Small intestine (tissue), 7 donors: ENCODE measurements at regions not wholly inside any gene's neighbourhood (a gene's known extent, or its start where the extent isn't known, plus 50 kb on each side); places are given as distances from the start of the nearest gene placed in this dataset.

Experiments used
- DNase-seq, 2 donors: peaks; one replicate each; pipeline versions ENCODE4 v3.0.0 to v3.0.0-alpha.2; 2013
- FAIRE-seq: peaks from 2 replicates; lab custom pipeline; 2012; peaks lifted over from hg19 to GRCh38; lab: Jason Lieb, UNC
- H3K27ac ChIP-seq, 3 donors: one replicate each; pipeline ENCODE4 v1.5.1; 2013; ENCODE audit warnings: low read length in 2 of 3, mild to moderate bottlenecking in 2 of 3, control low read depth in 1 of 3, inconsistent platforms in 1 of 3, low read depth in 1 of 3, moderate library complexity in 1 of 3
- H3K27me3 ChIP-seq, 3 donors: one replicate each; pipeline ENCODE4 v1.6.1; 2013; ENCODE audit warnings: low read length in 3 of 3, inconsistent platforms in 1 of 3; ENCODE audit not compliant: control insufficient read depth in 3 of 3, insufficient read depth in 3 of 3
- H3K36me3 ChIP-seq, 3 donors: one replicate each; pipeline ENCODE4 v1.6.1; 2013; ENCODE audit warnings: low read length in 3 of 3, inconsistent platforms in 1 of 3, low read depth in 1 of 3, mild to moderate bottlenecking in 1 of 3, moderate library complexity in 1 of 3; ENCODE audit not compliant: control insufficient read depth in 3 of 3, insufficient read depth in 2 of 3
- H3K4me1 ChIP-seq, 3 donors: one replicate each; pipeline ENCODE4 v1.6.1; 2013; ENCODE audit warnings: low read length in 2 of 3, inconsistent platforms in 1 of 3, low read depth in 1 of 3, mild to moderate bottlenecking in 1 of 3, moderate library complexity in 1 of 3; ENCODE audit not compliant: control insufficient read depth in 3 of 3, insufficient read depth in 2 of 3
- H3K4me3 ChIP-seq, 3 donors: one replicate each; pipeline ENCODE4 v1.5.1; 2013; ENCODE audit warnings: low read length in 3 of 3, control low read depth in 1 of 3, inconsistent platforms in 1 of 3, low read depth in 1 of 3, mild to moderate bottlenecking in 1 of 3, moderate library complexity in 1 of 3
- H3K9me3 ChIP-seq, 2 donors: one replicate each; pipeline ENCODE4 v1.6.1; 2013; ENCODE audit warnings: low read depth in 1 of 2, low read length in 1 of 2; ENCODE audit not compliant: control insufficient read depth in 2 of 2, insufficient read depth in 1 of 2
- WGBS, 3 donors: extraction: QIAGEN DNeasy Blood & Tissue Kit; methylation state at CpG; one replicate each; pipeline ENCODE4 v1.1.7; 2013; 5-methylcytosine and 5-hydroxymethylcytosine counted together
- donor health status: healthy with polysubstance abuse.
- donor health status: control.
- donor health status: control.
- donor health status: Bipolar disorder and iron deficiency.
- donor health status: healthy.

- Histone ChIP-seq H3K36me3 (no peaks in the 10 kb centered on the region), H3K27me3 (no peaks in the 10 kb centered on the region), H3K4me3 (no peak overlapping the region), H3K9me3 (peaks cover 0 to 4% of the 10 kb centered on the region in 2 donors), H3K4me1 (no peaks in the 10 kb centered on the region), H3K27ac (no peak overlapping the region)
- DNase-seq (no peak), FAIRE-seq (no peak)
- 70 to 80% (median 72%) methylated on average over 1 of the region's 1 CpG for WGBS, 3 donors
These were observed 239.0 kb upstream of the MMADHC start for GRCh38 chr2:149826471-149827125.

DNA sequence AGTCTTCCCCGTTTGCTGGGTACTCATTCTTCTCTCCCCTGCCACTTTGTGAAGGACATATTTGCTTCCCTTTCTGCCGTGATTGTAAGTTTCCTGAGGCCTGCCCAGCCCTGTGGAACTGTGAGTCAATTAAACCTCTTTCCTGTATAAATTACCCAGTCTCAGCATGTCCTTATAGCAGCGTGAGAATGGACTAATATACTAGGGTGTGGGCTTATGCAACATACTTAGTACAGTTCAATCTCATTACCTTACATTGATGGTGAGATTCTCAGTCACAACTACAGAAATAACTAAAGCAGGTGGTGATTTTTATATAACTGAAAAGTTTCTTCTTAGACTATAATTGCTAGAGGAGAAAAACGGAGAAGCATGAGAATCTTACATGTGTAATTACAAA, 237.9 kb upstream of the MMADHC start:
- 59 to 70% (median 60%) methylated on average over 4 of the region's 4 CpGs for WGBS, 3 donors
- Histone ChIP-seq H3K36me3 (no peaks in the 10 kb centered on the region), H3K27ac (no peak overlapping the region), H3K4me1 (no peaks in the 10 kb centered on the region), H3K4me3 (no peak overlapping the region), H3K9me3 (peaks cover 0 to 4% of the 10 kb centered on the region in 2 donors), H3K27me3 (no peaks in the 10 kb centered on the region)
- FAIRE-seq (no peak), DNase-seq (no peak)

DNA sequence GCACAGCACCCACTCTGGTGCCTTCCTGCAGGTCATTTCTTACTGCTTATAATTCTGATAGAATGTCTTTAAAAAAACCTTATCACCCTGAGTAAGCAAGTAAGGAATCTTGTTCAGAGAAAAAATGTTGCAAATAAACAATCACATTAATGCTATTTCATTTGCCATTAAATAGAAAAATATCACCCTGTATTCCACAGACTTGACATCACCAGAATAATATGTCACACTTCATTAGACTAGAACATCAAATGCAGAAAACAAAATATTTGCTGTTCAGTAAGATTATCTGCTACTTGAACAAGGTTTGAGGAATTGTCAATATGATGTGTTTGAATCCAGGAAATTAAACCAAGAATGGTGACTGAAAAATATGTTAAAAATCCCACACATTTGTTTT, 236.6 kb upstream of the MMADHC start:
- no peak overlapping the region for H3K4me3 ChIP-seq
- FAIRE-seq: no peak
- no peak for DNase-seq
- H3K36me3 ChIP-seq: no peaks in the 10 kb centered on the region
- no peaks in the 10 kb centered on the region for H3K27me3 ChIP-seq
- no peaks in the 10 kb centered on the region for H3K4me1 ChIP-seq
- no peaks in the 10 kb centered on the region for H3K9me3 ChIP-seq
- H3K27ac ChIP-seq: no peak overlapping the region

GRCh38 chr2:149819356-149819957, 231.9 kb upstream of the MMADHC start:
- Histone ChIP-seq H3K4me3 (no peak overlapping the region), H3K27me3 (no peaks in the 10 kb centered on the region), H3K36me3 (no peaks in the 10 kb centered on the region), H3K27ac (no peak overlapping the region), H3K4me1 (no peaks in the 10 kb centered on the region), H3K9me3 (no peaks in the 10 kb centered on the region)
- WGBS, 3 donors: 46 to 61% (median 57%) methylated on average over 3 of the region's 3 CpGs
- FAIRE-seq (no peak), DNase-seq (no peak)

GRCh38 chr2:149816756-149817551, 229.4 kb upstream of the MMADHC start:
- H3K36me3 ChIP-seq: no peaks in the 10 kb centered on the region
- no peak for FAIRE-seq
- no peak overlapping the region for H3K4me3 ChIP-seq
- DNase-seq: no peak
- H3K9me3 ChIP-seq: peaks cover 0 to under 1% of the 10 kb centered on the region in 2 donors
- H3K27me3 ChIP-seq: no peaks in the 10 kb centered on the region
- WGBS, 3 donors: 83 to 100% (median 87%) methylated on average over 1 of the region's 1 CpG
- H3K27ac ChIP-seq: no peak overlapping the region
- no peaks in the 10 kb centered on the region for H3K4me1 ChIP-seq

DNA sequence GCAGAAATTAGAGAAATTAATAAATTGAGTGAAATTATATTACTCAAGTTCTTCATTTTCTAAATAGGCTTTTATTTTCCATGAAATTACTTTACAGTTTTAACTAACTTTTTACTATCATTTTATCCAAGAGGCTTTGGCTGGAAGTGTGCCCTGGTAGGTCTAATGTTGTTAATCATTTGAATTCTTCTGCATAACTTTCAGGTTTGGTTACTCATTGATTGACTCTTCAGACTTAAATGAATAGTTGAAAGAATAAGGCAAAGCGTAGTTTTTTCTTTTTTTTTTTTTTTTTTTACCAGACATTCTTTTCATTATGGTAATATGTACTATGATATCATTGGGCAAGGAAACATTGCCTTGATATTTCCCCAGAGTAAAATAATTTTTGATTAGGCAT, 228.4 kb upstream of the MMADHC start:
- H3K9me3 ChIP-seq: peaks cover 0 to 3% of the 10 kb centered on the region in 2 donors
- FAIRE-seq: no peak
- no peak overlapping the region for H3K27ac ChIP-seq
- DNase-seq: no peak
- WGBS, 3 donors: 93 to 96% (median 94%) methylated on average over 1 of the region's 1 CpG
- no peaks in the 10 kb centered on the region for H3K4me1 ChIP-seq
- no peak overlapping the region for H3K4me3 ChIP-seq
- H3K36me3 ChIP-seq: no peaks in the 10 kb centered on the region
- no peaks in the 10 kb centered on the region for H3K27me3 ChIP-seq

GRCh38 chr2:149814901-149815300, 227.3 kb upstream of the MMADHC start:
- no peaks in the 10 kb centered on the region for H3K4me1 ChIP-seq
- H3K4me3 ChIP-seq: no peak overlapping the region
- FAIRE-seq: no peak
- H3K36me3 ChIP-seq: no peaks in the 10 kb centered on the region
- H3K27me3 ChIP-seq: no peaks in the 10 kb centered on the region
- WGBS, 3 donors: 67 to 82% (median 80%) methylated on average over 3 of the region's 3 CpGs
- DNase-seq: no peak
- no peak overlapping the region for H3K27ac ChIP-seq
- H3K9me3 ChIP-seq: peaks cover 0 to 3% of the 10 kb centered on the region in 2 donors

GRCh38 chr2:149814049-149814448, 226.5 kb upstream of the MMADHC start:
- Histone ChIP-seq H3K27me3 (no peaks in the 10 kb centered on the region), H3K4me3 (no peak overlapping the region), H3K4me1 (no peaks in the 10 kb centered on the region), H3K36me3 (no peaks in the 10 kb centered on the region), H3K9me3 (peaks cover 0 to 3% of the 10 kb centered on the region in 2 donors), H3K27ac (no peak overlapping the region)
- DNase-seq (no peak), FAIRE-seq (no peak)
- 65 to 74% (median 70%) methylated on average over 1 of the region's 1 CpG for WGBS, 3 donors
